SU-DHL-6 (cell line): ENCODE measurements at regions not wholly inside any gene's neighbourhood (a gene's known extent, or its start where the extent isn't known, plus 50 kb on each side); places are given as distances from the start of the nearest gene placed in this dataset.

Source experiments
- CTCF ChIP-seq: fragments of 200-600 bp; sonication (generic); IDR thresholded peaks from one replicate; pipeline ENCODE4 v1.5.1; 2017; ENCODE audit warnings: antibody characterized with exemption, mild to moderate bottlenecking, low read length, moderate library complexity; ENCODE audit not compliant: insufficient read depth, poor library complexity, severe bottlenecking
- EZH2phosphoT487 ChIP-seq: fragments of 200-600 bp; sonication (generic), shearing (Covaris generic); conservative IDR thresholded peaks from 2 replicates; pipeline ENCODE4 v1.6.1; 2018; ENCODE audit warnings: mild to moderate bottlenecking, antibody characterized with exemption, low read length, moderate library complexity, mixed read lengths

GRCh38 chr1:194369622-194370021 is 1183.2 kb upstream of the B3GALT2 start:
- TF ChIP-seq CTCF (no peak), EZH2phosphoT487 (no peak)
